Smooth muscle cell of the brain vasculature (primary cell): ENCODE measurements at regions not wholly inside any gene's neighbourhood (a gene's known extent, or its start where the extent isn't known, plus 50 kb on each side); places are given as distances from the start of the nearest gene placed in this dataset.
"Not testable (repeated sequence)": the region's sequence is repeated elsewhere in the genome, so short reads cannot be mapped to it uniquely, and the experiment has no call there.

Experiments
- DNase-seq: peaks from one replicate; pipeline ENCODE4 v3.0.0-alpha.2; 2012; ENCODE audit warnings: low read depth, low spot score

GRCh38 chr15:59896663-59897074 lies 107.4 kb upstream of the FOXB1 start:
- no peak for DNase-seq

GRCh38 chr15:59894835-59895234 lies 109.3 kb upstream of the FOXB1 start:
- DNase-seq, result no peak

DNA sequence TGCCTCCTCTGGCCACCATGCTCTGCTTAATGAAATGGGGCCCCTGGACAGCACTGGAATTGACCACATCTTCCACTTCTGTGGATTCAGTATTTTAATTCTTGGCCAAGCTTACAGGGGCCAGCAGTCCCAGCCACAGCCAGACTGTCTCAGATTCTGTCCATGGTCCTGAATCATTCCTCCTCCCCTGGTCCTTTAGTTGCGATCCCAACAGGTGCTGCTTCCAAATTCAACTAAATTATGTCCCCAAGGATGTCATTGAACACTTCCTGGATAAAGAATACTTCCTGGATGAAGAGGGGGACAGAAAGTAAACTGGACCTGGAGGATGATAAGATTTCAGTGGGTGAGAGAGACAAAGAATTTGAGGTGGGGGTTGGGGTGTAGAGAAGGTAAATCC lies 111.1 kb upstream of the FOXB1 start:
- no peak for DNase-seq

GRCh38 chr15:59887870-59888269 lies 116.2 kb upstream of the FOXB1 start:
- DNase-seq, result not testable (repeated sequence)

DNA sequence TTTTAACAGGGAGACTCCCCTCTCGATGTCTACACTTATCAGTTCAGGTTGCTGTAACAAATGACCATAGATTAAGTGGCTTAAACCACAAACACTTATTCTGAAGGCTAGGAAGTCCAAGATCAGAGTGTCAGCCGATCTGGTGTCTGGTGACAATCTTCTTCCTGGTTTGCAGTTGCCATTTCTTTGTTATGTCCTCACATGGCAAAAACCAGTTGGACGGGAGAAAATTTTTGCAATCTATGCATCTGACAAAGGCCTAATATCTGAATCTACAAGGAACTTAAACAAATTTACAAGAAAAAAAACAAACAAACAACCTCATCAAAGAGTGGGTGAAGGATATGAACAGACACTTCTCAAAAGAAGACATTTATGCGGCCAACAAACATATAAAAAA lies 116.9 kb upstream of the FOXB1 start:
- no peak for DNase-seq

GRCh38 chr15:59886441-59886840 lies 117.7 kb upstream of the FOXB1 start:
- no peak for DNase-seq

- no peak for DNase-seq
These were observed 118.3 kb upstream of the FOXB1 start for GRCh38 chr15:59885832-59886231.

GRCh38 chr15:59879506-59880265 lies 124.4 kb upstream of the FOXB1 start:
- DNase-seq, result peak; percentile 32

- no peak for DNase-seq
These were observed 128.0 kb upstream of the FOXB1 start for GRCh38 chr15:59876140-59876539.

- DNase-seq, result no peak
These were observed 130.4 kb upstream of the FOXB1 start for GRCh38 chr15:59873644-59874272.

DNA sequence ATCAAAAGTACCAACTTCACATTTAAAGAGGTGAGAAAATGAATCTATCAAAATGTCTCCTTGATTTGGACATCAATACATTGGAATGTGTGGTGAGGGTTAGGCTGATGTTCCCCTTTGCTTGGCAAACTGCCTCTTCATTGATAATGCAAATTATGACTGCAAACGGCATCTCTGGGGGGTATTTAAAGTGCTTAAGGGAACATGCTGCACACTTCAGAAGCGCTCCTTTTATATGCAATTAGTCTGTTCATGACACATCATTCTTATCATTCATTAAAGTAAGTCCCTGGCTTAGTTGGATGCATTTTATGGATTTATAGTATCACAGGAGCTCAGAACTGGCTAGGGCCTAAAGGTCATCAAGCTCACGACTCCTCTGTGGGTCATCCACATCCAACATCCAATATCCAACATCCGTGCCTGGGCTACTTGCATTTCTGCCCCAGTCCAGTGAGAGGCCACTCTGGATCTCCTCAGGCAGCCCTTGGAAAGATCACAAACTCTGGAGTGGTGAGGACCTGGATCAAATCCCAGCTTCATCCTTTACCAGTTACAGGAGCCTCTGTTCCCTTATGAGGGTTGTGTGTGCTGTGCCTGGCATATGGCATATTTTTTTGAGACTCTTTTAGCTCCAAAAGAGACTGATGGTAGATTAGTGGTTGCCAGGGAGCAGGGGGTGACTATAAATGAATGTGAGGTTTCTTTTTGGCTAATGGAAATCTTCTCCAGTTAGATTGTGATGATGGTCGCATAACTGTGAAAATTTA lies 136.8 kb upstream of the FOXB1 start:
- no peak for DNase-seq

- DNase-seq, result no peak
These were observed 137.5 kb upstream of the FOXB1 start for GRCh38 chr15:59866642-59867041.

GRCh38 chr15:59862191-59863155 lies 141.6 kb upstream of the FOXB1 start:
- no peak for DNase-seq

- no peak for DNase-seq
These were observed 156.1 kb upstream of the FOXB1 start for GRCh38 chr15:59847968-59848367.

DNA sequence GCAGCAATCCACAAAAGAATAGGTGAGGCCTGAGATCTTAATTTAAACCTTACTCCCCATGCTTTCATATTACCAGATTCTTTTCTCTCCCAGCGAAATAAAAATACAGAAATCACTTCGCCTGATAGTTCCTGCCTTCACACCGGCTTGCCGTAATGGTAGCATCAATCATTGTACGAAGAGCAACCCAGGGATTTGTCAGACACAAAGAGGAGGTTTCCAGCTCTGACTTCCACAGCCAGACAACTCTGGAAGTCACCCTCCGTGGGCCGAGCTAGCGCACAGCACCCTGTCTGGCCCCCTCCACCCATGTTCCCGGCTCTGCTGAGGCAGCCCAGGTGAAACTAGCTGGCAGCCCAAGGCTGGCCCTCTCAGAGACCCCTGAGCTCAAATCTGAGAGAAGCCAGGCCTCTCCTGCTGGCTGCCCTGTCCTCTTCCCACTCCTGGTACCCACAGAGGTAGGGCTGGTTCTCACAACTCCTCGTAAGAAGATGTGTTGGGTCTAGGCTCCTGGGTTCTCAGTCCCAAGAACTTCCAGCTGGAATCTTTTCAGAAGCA lies 156.9 kb upstream of the BNIP2 start:
- no peak for DNase-seq

GRCh38 chr15:59843609-59844008 lies 154.5 kb upstream of the BNIP2 start:
- DNase-seq, result no peak

DNA sequence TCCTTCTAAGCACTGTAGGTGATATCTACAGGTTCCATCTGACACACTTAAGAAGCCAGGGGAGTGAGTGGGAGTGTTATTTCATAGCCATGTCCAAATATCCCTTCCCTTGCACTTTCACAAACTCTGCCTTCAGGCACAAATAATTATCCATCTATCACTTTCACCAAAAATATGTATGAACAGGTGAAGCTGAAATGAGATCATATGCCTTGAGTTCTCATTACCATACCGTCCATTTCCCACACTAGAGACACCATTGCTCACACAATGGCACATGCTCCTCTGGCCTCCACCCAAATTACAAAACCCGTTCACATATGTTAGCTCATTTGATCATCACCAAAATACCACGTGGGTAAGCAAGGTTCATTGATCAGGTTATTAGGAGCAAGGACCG lies 151.9 kb upstream of the BNIP2 start:
- DNase-seq, result no peak

GRCh38 chr15:59839906-59840305 lies 150.8 kb upstream of the BNIP2 start:
- no peak for DNase-seq

DNA sequence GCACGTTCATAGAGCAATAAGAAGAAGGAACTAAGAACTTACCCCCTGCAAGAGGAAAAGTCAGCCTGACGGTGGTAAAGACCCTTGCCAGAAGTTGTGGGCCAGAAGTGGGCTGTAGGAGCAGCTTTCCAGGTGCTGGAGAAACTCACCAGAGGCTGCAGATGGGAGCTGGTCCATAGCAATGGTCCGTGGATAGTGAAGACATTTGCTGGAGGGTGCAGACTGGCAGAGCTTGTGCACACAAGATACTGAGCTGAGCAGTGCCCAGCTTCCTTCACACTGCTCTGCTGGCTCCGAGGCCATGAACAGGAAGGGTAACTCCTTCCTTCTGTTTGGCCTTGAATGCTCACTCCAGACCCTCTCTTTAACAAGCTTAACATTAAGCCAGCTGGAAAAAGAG lies 149.8 kb upstream of the BNIP2 start:
- DNase-seq, result no peak

- DNase-seq, result no peak
These were observed 146.7 kb upstream of the BNIP2 start for GRCh38 chr15:59835776-59836175.

- no peak for DNase-seq
These were observed 145.4 kb upstream of the BNIP2 start for GRCh38 chr15:59834528-59834927.
